Parathyroid adenoma (tissue), 2 donors: ENCODE measurements at regions not wholly inside any gene's neighbourhood (a gene's known extent, or its start where the extent isn't known, plus 50 kb on each side); places are given as distances from the start of the nearest gene placed in this dataset.

Experiments used
- H2AFZ ChIP-seq: fragments of 300-600 bp; sonication (generic); one replicate; pipeline ENCODE4 v1.7.0; 2017; ENCODE audit warnings: antibody characterized with exemption, mild to moderate bottlenecking
- H3K27ac ChIP-seq: fragments of 300-600 bp; sonication (generic); one replicate; pipeline ENCODE4 v1.7.0; 2017
- H3K27me3 ChIP-seq: fragments of 300-600 bp; sonication (generic); one replicate; pipeline ENCODE4 v1.7.0; 2017; ENCODE audit warnings: low read length; ENCODE audit not compliant: control insufficient read depth, insufficient read depth
- H3K36me3 ChIP-seq: fragments of 300-600 bp; sonication (generic); one replicate; pipeline ENCODE4 v1.7.0; 2017; ENCODE audit warnings: low read length; ENCODE audit not compliant: control insufficient read depth, insufficient read depth
- H3K4me1 ChIP-seq: fragments of 300-600 bp; sonication (generic); one replicate; pipeline ENCODE4 v1.7.0; 2017; ENCODE audit warnings: control low read depth
- H3K4me2 ChIP-seq: fragments of 300-600 bp; sonication (generic); one replicate; pipeline ENCODE4 v1.7.0; 2017; ENCODE audit warnings: low read length
- H3K4me3 ChIP-seq: fragments of 300-600 bp; sonication (generic); one replicate; pipeline ENCODE4 v1.7.0; 2017; ENCODE audit warnings: low read depth, low read length
- H3K79me2 ChIP-seq: fragments of 300-600 bp; sonication (generic); one replicate; pipeline ENCODE4 v1.7.0; 2017; ENCODE audit warnings: control low read depth
- H3K9ac ChIP-seq: fragments of 300-600 bp; sonication (generic); one replicate; pipeline ENCODE4 v1.7.0; 2017; ENCODE audit warnings: mild to moderate bottlenecking
- H3K9me3 ChIP-seq: fragments of 300-600 bp; sonication (generic); one replicate; pipeline ENCODE4 v1.7.0; 2017; ENCODE audit warnings: low read length; ENCODE audit not compliant: control insufficient read depth
- TF ChIP-seq, protein P1 (sequence below): fragments of 300-600 bp; sonication (generic); IDR thresholded peaks from one replicate; pipeline ENCODE4 v1.7.0; 2017; ENCODE audit warnings: antibody characterized with exemption, mild to moderate bottlenecking
- donor health status: primary hyperparathyroidism.

DNA sequence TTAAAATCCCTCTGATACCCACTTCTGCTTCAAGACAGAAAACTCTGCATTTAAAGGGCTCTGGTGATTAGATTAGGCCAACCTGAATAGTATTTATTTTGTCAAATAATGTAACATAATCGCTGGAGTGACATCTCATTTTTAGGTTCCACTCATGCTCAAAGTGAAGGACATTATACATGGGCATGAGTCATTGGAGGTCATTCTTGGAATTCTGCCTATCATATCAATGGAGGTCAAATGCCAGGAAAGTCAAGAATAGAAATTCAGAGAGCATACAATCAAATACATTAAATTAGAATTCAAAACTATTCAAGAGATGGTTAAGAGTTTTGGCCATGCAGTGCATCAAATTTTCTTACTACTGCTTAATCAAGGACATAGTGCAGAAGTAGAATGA is 50.8 kb upstream of the PRSS1 start:
- Histone ChIP-seq H3K27me3 (no peaks in the 10 kb centered on the region), H3K36me3 (no peaks in the 10 kb centered on the region), H3K4me2 (no peak overlapping the region), H3K9ac (no peak overlapping the region), H3K4me3 (no peak overlapping the region), H3K9me3 (no peaks in the 10 kb centered on the region), H3K79me2 (no peaks in the 10 kb centered on the region), H3K27ac (no peak overlapping the region), H2AFZ (no peak overlapping the region), H3K4me1 (no peaks in the 10 kb centered on the region)
- TF ChIP-seq, protein P1, sequence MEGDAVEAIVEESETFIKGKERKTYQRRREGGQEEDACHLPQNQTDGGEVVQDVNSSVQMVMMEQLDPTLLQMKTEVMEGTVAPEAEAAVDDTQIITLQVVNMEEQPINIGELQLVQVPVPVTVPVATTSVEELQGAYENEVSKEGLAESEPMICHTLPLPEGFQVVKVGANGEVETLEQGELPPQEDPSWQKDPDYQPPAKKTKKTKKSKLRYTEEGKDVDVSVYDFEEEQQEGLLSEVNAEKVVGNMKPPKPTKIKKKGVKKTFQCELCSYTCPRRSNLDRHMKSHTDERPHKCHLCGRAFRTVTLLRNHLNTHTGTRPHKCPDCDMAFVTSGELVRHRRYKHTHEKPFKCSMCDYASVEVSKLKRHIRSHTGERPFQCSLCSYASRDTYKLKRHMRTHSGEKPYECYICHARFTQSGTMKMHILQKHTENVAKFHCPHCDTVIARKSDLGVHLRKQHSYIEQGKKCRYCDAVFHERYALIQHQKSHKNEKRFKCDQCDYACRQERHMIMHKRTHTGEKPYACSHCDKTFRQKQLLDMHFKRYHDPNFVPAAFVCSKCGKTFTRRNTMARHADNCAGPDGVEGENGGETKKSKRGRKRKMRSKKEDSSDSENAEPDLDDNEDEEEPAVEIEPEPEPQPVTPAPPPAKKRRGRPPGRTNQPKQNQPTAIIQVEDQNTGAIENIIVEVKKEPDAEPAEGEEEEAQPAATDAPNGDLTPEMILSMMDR = no peak

DNA sequence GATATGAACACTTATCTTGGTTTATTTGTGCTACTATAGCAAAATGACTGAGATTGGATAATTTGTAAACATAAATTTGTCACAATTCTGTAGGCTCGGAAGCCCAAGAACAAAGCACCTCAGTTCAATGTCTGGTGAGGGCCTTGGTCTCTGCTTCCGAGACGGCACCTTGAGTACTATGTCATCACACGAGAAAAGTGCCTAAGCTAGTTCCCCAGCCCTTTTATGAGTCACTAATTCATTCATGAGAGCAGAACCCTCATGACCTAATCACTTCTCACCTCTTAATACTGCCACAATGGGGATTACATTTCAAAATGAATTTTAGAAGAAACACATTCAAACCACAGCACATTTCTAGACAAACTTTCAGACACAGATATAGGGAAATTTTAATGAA is 52.0 kb upstream of the PRSS1 start:
- Histone ChIP-seq H3K9me3 (no peaks in the 10 kb centered on the region), H3K79me2 (no peaks in the 10 kb centered on the region), H3K27ac (no peak overlapping the region), H3K4me2 (no peak overlapping the region), H3K4me1 (no peaks in the 10 kb centered on the region), H3K9ac (no peak overlapping the region), H3K27me3 (no peaks in the 10 kb centered on the region), H3K36me3 (no peaks in the 10 kb centered on the region), H2AFZ (no peak overlapping the region), H3K4me3 (no peak overlapping the region)
- TF ChIP-seq, protein P1 = no peak

DNA sequence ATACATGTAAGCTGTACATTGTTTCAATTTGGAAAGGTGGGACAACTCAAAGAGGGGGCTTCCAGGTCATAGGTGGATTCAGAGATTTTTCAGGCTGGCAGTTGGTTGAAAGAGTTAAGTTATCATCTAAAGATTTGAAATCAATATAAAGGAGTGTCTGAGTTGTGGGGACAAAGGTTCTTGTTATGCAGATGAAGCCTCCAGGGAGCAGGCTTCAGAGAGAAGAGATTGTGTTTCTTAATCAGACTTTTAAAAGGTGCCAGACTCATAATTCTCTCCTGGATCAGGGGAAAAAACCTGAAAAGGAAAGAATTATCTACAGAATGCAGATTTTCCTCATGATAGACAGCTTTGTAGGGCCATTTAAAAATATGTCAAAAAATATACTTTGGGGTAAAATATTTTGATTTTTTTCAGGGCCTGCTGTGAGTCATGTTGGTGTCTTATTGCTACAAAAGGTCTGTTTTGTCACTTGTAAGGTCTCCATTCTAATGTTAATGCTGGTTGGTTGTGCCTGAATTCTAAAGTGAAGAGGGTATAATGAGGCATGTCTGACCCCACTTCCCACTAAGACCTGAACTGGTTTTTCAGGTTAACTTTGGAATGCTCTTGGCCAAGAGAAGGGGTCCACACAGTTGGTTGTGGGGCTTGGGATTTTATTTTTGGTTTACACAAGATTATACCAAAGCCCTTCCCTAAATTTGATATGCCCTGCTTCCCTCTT is 52.7 kb upstream of the PRSS1 start:
- no peak overlapping the region for H3K4me2 ChIP-seq
- no peaks in the 10 kb centered on the region for H3K4me1 ChIP-seq
- no peaks in the 10 kb centered on the region for H3K36me3 ChIP-seq
- no peak overlapping the region for H3K27ac ChIP-seq
- H3K27me3 ChIP-seq = no peaks in the 10 kb centered on the region
- H3K9ac ChIP-seq = no peak overlapping the region
- H3K9me3 ChIP-seq = no peaks in the 10 kb centered on the region
- H2AFZ ChIP-seq = no peak overlapping the region
- TF ChIP-seq, protein P1 = no peak
- no peak overlapping the region for H3K4me3 ChIP-seq
- H3K79me2 ChIP-seq = no peaks in the 10 kb centered on the region

DNA sequence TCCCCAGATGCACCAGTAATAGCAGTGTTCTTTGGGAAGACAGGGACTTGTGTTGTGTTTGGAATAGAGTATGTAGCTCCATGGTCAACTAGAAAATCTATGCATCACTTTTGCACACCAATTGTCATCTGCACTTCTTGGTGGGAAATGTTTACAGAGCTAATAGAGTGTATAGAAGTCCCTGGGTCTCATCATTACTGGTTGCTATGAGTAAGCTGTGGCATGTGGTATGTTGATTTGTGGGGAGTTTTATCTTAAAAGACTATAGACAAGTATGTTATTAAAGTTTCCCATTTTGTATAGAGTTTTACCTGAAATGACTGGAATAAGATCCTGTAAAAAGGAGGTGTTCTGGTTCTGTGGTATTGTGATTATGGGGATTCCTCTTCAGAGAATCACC is 55.4 kb upstream of the PRSS1 start:
- Histone ChIP-seq H3K4me2 (no peak overlapping the region), H3K36me3 (no peaks in the 10 kb centered on the region)

More for the DNA sequence above, 55.4 kb upstream of the PRSS1 start:
- Histone ChIP-seq H3K27me3 (no peaks in the 10 kb centered on the region), H3K9me3 (no peaks in the 10 kb centered on the region), H3K4me3 (no peak overlapping the region), H2AFZ (no peak overlapping the region), H3K79me2 (no peaks in the 10 kb centered on the region), H3K4me1 (no peaks in the 10 kb centered on the region), H3K27ac (no peak overlapping the region), H3K9ac (no peak overlapping the region)
- TF ChIP-seq, protein P1 = no peak
